B cell (primary cell): ENCODE measurements at regions not wholly inside any gene's neighbourhood (a gene's known extent, or its start where the extent isn't known, plus 50 kb on each side); places are given as distances from the start of the nearest gene placed in this dataset.

Experiments
- CTCF ChIP-seq: fragments of 200-600 bp; IDR thresholded peaks from one replicate; pipeline ENCODE4 v1.8.0; 2022; ENCODE audit warnings: antibody characterized with exemption, mild to moderate bottlenecking
- EZH2 ChIP-seq: IDR thresholded peaks from 2 replicates; pipeline ENCODE4 v1.6.1; 2012; ENCODE audit warnings: borderline replicate concordance, low read depth, mild to moderate bottlenecking, moderate library complexity, low read length; ENCODE audit not compliant: insufficient read depth, poor library complexity, severe bottlenecking

- TF ChIP-seq CTCF (no peak), EZH2 (no peak)
Measured at GRCh38 chr16:55386534-55387296, 62.7 kb downstream of the IRX6 start.
